ENCODE measurements at regions not wholly inside any gene's neighbourhood (a gene's known extent, or its start where the extent isn't known, plus 50 kb on each side); places are given as distances from the start of the nearest gene placed in this dataset.

DNA sequence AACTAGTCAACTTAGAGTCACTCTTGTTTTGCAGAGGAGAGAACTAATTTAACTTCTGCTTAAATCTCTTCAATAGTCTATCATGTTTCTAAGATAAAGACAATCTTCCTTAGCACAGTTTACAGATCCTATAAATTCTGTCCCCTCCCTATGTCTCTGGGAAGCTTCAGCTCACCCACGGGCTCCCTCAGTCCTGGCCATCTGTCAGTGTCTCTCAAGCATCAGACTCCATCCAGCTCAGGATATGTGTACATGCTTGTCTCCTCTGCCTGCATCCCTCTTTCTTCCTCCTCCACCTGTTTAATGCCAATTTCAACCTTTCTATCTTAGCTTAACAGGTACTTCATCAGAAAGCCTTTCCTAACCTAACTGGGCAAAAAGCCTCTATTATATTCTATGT, 177.1 kb upstream of the PTER start:
- TF ChIP-seq, protein P1, sequence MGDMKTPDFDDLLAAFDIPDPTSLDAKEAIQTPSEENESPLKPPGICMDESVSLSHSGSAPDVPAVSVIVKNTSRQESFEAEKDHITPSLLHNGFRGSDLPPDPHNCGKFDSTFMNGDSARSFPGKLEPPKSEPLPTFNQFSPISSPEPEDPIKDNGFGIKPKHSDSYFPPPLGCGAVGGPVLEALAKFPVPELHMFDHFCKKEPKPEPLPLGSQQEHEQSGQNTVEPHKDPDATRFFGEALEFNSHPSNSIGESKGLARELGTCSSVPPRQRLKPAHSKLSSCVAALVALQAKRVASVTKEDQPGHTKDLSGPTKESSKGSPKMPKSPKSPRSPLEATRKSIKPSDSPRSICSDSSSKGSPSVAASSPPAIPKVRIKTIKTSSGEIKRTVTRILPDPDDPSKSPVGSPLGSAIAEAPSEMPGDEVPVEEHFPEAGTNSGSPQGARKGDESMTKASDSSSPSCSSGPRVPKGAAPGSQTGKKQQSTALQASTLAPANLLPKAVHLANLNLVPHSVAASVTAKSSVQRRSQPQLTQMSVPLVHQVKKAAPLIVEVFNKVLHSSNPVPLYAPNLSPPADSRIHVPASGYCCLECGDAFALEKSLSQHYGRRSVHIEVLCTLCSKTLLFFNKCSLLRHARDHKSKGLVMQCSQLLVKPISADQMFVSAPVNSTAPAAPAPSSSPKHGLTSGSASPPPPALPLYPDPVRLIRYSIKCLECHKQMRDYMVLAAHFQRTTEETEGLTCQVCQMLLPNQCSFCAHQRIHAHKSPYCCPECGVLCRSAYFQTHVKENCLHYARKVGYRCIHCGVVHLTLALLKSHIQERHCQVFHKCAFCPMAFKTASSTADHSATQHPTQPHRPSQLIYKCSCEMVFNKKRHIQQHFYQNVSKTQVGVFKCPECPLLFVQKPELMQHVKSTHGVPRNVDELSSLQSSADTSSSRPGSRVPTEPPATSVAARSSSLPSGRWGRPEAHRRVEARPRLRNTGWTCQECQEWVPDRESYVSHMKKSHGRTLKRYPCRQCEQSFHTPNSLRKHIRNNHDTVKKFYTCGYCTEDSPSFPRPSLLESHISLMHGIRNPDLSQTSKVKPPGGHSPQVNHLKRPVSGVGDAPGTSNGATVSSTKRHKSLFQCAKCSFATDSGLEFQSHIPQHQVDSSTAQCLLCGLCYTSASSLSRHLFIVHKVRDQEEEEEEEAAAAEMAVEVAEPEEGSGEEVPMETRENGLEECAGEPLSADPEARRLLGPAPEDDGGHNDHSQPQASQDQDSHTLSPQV (IDR thresholded peaks at IDR 0.05), result no peak
- no peak for TF ChIP-seq POLR2AphosphoS5 (IDR thresholded peaks at IDR 0.05; ENCODE audit: control insufficient read depth, insufficient read depth, low read depth, low read length)
- TF ChIP-seq, protein P2, sequence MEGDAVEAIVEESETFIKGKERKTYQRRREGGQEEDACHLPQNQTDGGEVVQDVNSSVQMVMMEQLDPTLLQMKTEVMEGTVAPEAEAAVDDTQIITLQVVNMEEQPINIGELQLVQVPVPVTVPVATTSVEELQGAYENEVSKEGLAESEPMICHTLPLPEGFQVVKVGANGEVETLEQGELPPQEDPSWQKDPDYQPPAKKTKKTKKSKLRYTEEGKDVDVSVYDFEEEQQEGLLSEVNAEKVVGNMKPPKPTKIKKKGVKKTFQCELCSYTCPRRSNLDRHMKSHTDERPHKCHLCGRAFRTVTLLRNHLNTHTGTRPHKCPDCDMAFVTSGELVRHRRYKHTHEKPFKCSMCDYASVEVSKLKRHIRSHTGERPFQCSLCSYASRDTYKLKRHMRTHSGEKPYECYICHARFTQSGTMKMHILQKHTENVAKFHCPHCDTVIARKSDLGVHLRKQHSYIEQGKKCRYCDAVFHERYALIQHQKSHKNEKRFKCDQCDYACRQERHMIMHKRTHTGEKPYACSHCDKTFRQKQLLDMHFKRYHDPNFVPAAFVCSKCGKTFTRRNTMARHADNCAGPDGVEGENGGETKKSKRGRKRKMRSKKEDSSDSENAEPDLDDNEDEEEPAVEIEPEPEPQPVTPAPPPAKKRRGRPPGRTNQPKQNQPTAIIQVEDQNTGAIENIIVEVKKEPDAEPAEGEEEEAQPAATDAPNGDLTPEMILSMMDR (IDR thresholded peaks at IDR 0.05 in 2 of 3, conservative IDR thresholded peaks at IDR 0.05 in 1 of 3; ENCODE audit: insufficient read depth in 2 of 3, low read depth in 1 of 3, low read length in 3 of 3), result no peak
- no peak for TF ChIP-seq NR1H2 (CRISPR knock-in tag; IDR thresholded peaks at IDR 0.05)
- TF ChIP-seq SMARCA5 (IDR thresholded peaks at IDR 0.05), result no peak
- TF ChIP-seq, protein P3, sequence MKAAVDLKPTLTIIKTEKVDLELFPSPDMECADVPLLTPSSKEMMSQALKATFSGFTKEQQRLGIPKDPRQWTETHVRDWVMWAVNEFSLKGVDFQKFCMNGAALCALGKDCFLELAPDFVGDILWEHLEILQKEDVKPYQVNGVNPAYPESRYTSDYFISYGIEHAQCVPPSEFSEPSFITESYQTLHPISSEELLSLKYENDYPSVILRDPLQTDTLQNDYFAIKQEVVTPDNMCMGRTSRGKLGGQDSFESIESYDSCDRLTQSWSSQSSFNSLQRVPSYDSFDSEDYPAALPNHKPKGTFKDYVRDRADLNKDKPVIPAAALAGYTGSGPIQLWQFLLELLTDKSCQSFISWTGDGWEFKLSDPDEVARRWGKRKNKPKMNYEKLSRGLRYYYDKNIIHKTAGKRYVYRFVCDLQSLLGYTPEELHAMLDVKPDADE (conservative IDR thresholded peaks at IDR 0.05; ENCODE audit: control insufficient read depth, low read depth, low read length), result no peak
- no peak for TF ChIP-seq ZBTB8A (IDR thresholded peaks at IDR 0.05; ENCODE audit: partially characterized antibody)
- TF ChIP-seq EZH2 (IDR thresholded peaks at IDR 0.05; ENCODE audit: borderline replicate concordance, low read depth, low read length), result no peak
- TF ChIP-seq ZNF253 (CRISPR knock-in tag; conservative IDR thresholded peaks at IDR 0.05), result no peak
- TF ChIP-seq E2F1 (CRISPR knock-in tag; IDR thresholded peaks at IDR 0.05), result no peak
- no peak for TF ChIP-seq NFRKB (IDR thresholded peaks at IDR 0.05; ENCODE audit: low read depth)
- TF ChIP-seq MYNN (IDR thresholded peaks at IDR 0.05), result no peak
- TF ChIP-seq MYNN (CRISPR knock-in tag; IDR thresholded peaks at IDR 0.05), result no peak
- no peak for TF ChIP-seq FOS (IDR thresholded peaks at IDR 0.05; ENCODE audit: extremely low read depth, insufficient read length)
